PC-9 (cell line): ENCODE measurements at regions not wholly inside any gene's neighbourhood (a gene's known extent, or its start where the extent isn't known, plus 50 kb on each side); places are given as distances from the start of the nearest gene placed in this dataset.

ENCODE experiments used
- BruUV-seq: library from RNA; stranded (reverse); fragments of 400-500 nt; replicated peaks from 2 replicates; lab custom pipeline; 2021; lab: Mats Ljungman, UMichigan
- CTCF ChIA-PET: fragments of 300-600 bp; sonication (Branson Sonifier 250); formaldehyde crosslinking; loops from one replicate; lab custom pipeline; 2022; ENCODE audit warnings: antibody characterized with exemption; lab: Charles Lee
- POLR2A ChIA-PET: fragments of 300-600 bp; sonication (Branson Sonifier 250); formaldehyde crosslinking; loops from one replicate; lab custom pipeline; 2022; ENCODE audit warnings: antibody characterized with exemption; ENCODE audit not compliant: unreplicated experiment; lab: Charles Lee
- DNase-seq, 2 experiments: peaks; one replicate each; pipeline versions ENCODE4 v3.0.0 to v3.0.0-alpha.2; 2015 to 2022; ENCODE audit warnings: mixed read lengths in 1 of 2
- H2AFZ ChIP-seq: fragments of 200-600 bp; sonication (generic); 2 replicates; pipeline ENCODE4 v1.8.1; 2017; ENCODE audit warnings: antibody characterized with exemption
- H3F3A ChIP-seq: fragments of 200-600 bp; sonication (generic); 2 replicates; pipeline ENCODE4 v1.8.1; 2017; ENCODE audit warnings: antibody characterized with exemption, mild to moderate bottlenecking, low read depth; ENCODE audit not compliant: insufficient read depth
- H3K27ac ChIP-seq: fragments of 200-600 bp; sonication (generic); 2 replicates; pipeline ENCODE4 v1.6.1; 2016; ENCODE audit warnings: mixed run types
- H3K27me3 ChIP-seq: fragments of 200-600 bp; sonication (generic); 2 replicates; pipeline ENCODE4 v1.6.1; 2016; ENCODE audit warnings: low read depth, mixed run types; ENCODE audit not compliant: insufficient read depth
- H3K36me3 ChIP-seq: fragments of 200-600 bp; sonication (generic); 2 replicates; pipeline ENCODE4 v1.6.1; 2016; ENCODE audit warnings: low read depth, mixed run types
- H3K4me1 ChIP-seq: fragments of 200-600 bp; sonication (generic); replicated peaks from 2 replicates; pipeline ENCODE4 v1.6.1; 2016; ENCODE audit warnings: mixed run types; ENCODE audit not compliant: insufficient read depth
- H3K4me2 ChIP-seq: fragments of 200-600 bp; sonication (generic); 2 replicates; pipeline ENCODE4 v1.6.1; 2017; ENCODE audit warnings: mixed run types
- H3K4me3 ChIP-seq: fragments of 200-600 bp; sonication (generic); 2 replicates; pipeline ENCODE4 v1.6.1; 2016; ENCODE audit warnings: mixed run types
- H3K79me2 ChIP-seq: fragments of 200-600 bp; sonication (generic); 2 replicates; pipeline ENCODE4 v1.6.1; 2017; ENCODE audit warnings: low read depth, mixed run types
- H3K9me2 ChIP-seq: fragments of 200-600 bp; sonication (generic); 2 replicates; pipeline ENCODE4 v1.8.1; 2017; ENCODE audit warnings: mild to moderate bottlenecking; ENCODE audit not compliant: insufficient read depth
- H3K9me3 ChIP-seq: fragments of 200-600 bp; sonication (generic); 2 replicates; pipeline ENCODE4 v1.8.1; 2016; ENCODE audit warnings: low read depth; ENCODE audit not compliant: insufficient read depth
- H4K20me1 ChIP-seq: fragments of 200-600 bp; sonication (generic); 2 replicates; pipeline ENCODE4 v1.8.1; 2017; ENCODE audit not compliant: insufficient read depth
- CTCF ChIP-seq: fragments of 200-600 bp; sonication (generic); conservative IDR thresholded peaks from 2 replicates; pipeline ENCODE4 v1.6.1; 2017; ENCODE audit warnings: mixed run types, antibody characterized with exemption, mild to moderate bottlenecking, moderate library complexity
- EZH2 ChIP-seq: fragments of 200-600 bp; sonication (generic); IDR thresholded peaks from 2 replicates; pipeline ENCODE4 v1.8.0; 2017; ENCODE audit warnings: antibody characterized with exemption, low read depth
- intact Hi-C: fragments of 100-400 bp; cut with micrococcal nuclease; formaldehyde crosslinking; loops from one replicate; pipeline ENCODE4 v1.10.0; 2022; ENCODE audit not compliant: unreplicated experiment

- no peak for DNase-seq
- H3K9me2 ChIP-seq, result no peaks in the 10 kb centered on the region
- CTCF ChIA-PET, result no interaction called here
- no TSS peak for BruUV-seq
- H3K79me2 ChIP-seq, result no peaks in the 10 kb centered on the region
- no peaks in the 10 kb centered on the region for H3K4me1 ChIP-seq
- no peak for TF ChIP-seq CTCF
- TF ChIP-seq EZH2, result no peak
- H4K20me1 ChIP-seq, result 0 out of 2 replicates have a peak, but pooled peaks cover 5% of the 10 kb centered on the region
- POLR2A ChIA-PET, result no interaction called here
- no peaks in the 10 kb centered on the region for H3K9me3 ChIP-seq
- intact Hi-C loops, result no loop called here
- no peak overlapping the region for H3K4me2 ChIP-seq
- no peak overlapping the region for H3K4me3 ChIP-seq
- H3K36me3 ChIP-seq, result no peaks in the 10 kb centered on the region
- H3K27ac ChIP-seq, result no peak overlapping the region
- H3F3A ChIP-seq, result no peaks in the 10 kb centered on the region
- H2AFZ ChIP-seq, result no peak overlapping the region
- H3K27me3 ChIP-seq, result peaks cover 89% of the 10 kb centered on the region
Measured at GRCh38 chr22:48826546-48826945, 1001.1 kb downstream of the BRD1 start.

- CTCF ChIA-PET, result no interaction called here
- Histone ChIP-seq H3K27me3 (peaks cover 89% of the 10 kb centered on the region), H4K20me1 (0 out of 2 replicates have a peak, but pooled peaks cover 5% of the 10 kb centered on the region), H3K4me1 (no peaks in the 10 kb centered on the region), H3K36me3 (no peaks in the 10 kb centered on the region), H3K9me3 (no peaks in the 10 kb centered on the region), H3K4me3 (no peak overlapping the region), H3K4me2 (no peak overlapping the region), H3K27ac (no peak overlapping the region), H2AFZ (no peak overlapping the region), H3K79me2 (no peaks in the 10 kb centered on the region), H3F3A (no peaks in the 10 kb centered on the region), H3K9me2 (no peaks in the 10 kb centered on the region)
- intact Hi-C loops, result no loop called here
- POLR2A ChIA-PET, result no interaction called here
- no TSS peak for BruUV-seq
- TF ChIP-seq CTCF, result no peak
- no peak for TF ChIP-seq EZH2
- no peak for DNase-seq
Measured at GRCh38 chr22:48825802-48826520, 1001.7 kb downstream of the BRD1 start.

GRCh38 chr22:48824712-48825651, 1002.7 kb downstream of the BRD1 start:
- H3F3A ChIP-seq, result no peaks in the 10 kb centered on the region
- H3K4me1 ChIP-seq, result no peaks in the 10 kb centered on the region
- 0 out of 2 replicates have a peak, but pooled peaks cover 5% of the 10 kb centered on the region for H4K20me1 ChIP-seq
- H3K36me3 ChIP-seq, result no peaks in the 10 kb centered on the region
- H3K9me2 ChIP-seq, result no peaks in the 10 kb centered on the region
- no peak overlapping the region for H3K4me3 ChIP-seq
- no peak overlapping the region for H3K4me2 ChIP-seq
- intact Hi-C loops, result no loop called here
- ChIA-PET CTCF (no interaction called here), POLR2A (no interaction called here)
- no peak for DNase-seq
- H3K27me3 ChIP-seq, result peaks cover 93% of the 10 kb centered on the region
- no peak overlapping the region for H3K27ac ChIP-seq
- TF ChIP-seq EZH2 (peak; percentile 92), CTCF (no peak)
- no peaks in the 10 kb centered on the region for H3K9me3 ChIP-seq
- no peak overlapping the region for H2AFZ ChIP-seq
- BruUV-seq, result no TSS peak
- H3K79me2 ChIP-seq, result no peaks in the 10 kb centered on the region
